ENCODE measurements at regions not wholly inside any gene's neighbourhood (a gene's known extent, or its start where the extent isn't known, plus 50 kb on each side); places are given as distances from the start of the nearest gene placed in this dataset.

DNA sequence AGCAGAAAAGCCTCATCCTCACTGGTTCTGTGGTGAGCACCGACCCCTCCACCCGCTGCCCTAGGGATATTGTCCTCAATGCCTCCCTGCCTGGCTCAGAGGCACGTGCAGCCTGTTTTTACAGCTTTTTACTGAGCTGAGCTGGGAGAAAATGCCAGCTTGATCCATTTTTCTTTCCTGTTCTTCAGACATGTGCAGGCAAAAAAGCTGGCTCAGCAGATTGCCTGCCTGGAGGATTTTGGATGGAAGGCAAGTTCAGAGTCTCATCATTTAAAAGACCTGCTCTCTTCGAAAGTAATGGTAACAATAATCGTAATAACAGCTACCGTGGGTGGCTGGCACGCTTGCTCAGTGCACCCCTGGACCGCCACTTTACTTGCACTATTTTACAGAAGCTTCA, 135.0 kb upstream of the SMIM23 start:
- DNase-seq (ENCODE audit: low spot score) = no peak

DNA sequence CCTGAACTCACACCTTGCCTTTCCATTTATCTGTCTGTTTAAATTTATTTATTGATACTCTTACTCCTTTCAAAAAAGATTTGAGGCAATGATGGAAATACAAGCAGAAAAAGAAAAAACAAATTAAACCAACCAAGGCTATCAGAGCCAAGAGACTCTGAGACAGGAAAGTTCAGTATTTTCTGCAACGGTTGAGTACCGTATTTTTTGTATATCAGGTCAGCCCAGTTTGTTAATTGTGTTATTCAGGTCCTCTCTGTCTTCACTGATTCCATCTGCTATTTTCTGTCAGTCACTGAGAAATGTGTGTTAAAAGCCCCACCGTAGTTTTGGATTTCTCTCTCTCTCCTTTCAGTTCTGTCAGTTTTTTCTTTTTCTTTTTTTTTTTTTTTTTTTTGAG, 134.5 kb upstream of the SMIM23 start:
- no peak for DNase-seq (ENCODE audit: low spot score)

DNA sequence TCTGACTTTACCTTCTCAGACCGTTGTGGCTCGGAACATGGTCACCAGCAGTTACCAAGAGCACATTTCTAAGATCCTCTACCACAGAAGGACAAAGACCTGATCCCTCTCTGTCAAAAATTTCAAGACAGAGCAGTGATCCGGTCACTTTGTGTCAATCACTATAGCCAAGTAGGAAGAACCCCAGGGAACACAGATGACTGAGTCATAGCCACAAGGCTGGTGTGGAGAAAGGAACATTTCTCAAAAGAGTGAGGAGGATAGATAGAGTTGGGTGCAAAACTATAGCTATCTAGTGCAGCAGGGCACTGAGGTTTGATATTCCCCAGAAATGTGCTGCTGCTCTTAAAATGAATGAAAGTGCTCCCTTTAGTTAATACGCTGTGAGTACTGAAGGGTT, 130.7 kb upstream of the SMIM23 start:
- no peak for DNase-seq (ENCODE audit: low spot score)

DNA sequence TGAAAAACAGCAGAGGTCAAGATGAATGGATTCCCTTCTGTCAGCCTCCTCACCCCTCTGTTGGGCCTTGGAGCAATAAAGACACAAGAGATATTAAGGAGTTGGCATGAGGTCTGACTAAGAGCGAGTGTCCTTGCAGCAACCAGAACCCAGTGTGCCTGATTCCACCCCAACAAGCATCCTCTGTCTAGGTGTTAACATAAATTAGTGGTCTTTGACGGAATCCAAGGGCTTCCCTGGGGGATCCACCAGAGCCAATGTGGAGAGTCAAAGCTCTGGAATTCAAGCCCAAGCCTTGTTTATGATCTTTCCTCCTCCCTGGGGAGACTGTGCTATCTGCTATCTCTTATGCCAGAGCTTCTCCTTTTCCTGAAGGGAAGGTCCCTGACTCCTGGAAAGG, 128.1 kb upstream of the SMIM23 start:
- no peak for DNase-seq (ENCODE audit: low spot score)

DNA sequence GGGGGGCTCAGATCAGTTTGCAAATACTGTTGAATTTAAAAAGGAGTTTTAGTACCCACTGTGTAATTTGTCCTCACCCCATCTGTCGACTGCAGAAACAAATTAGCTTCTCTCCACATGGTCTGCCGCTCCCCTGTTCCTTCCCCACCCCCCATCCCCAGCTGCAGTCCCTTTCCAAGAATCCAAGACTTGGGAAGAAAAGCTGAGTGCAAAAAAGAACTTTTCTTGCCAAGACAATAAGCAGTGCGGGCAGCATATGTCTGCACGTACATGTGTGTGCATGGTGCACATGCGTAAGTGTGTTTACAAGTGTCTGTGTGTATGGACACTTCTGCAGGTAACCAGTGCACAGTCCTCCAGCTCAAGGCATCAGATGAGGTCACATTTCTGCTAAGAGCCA, 125.7 kb upstream of the SMIM23 start:
- no peak for DNase-seq (ENCODE audit: low spot score)

DNA sequence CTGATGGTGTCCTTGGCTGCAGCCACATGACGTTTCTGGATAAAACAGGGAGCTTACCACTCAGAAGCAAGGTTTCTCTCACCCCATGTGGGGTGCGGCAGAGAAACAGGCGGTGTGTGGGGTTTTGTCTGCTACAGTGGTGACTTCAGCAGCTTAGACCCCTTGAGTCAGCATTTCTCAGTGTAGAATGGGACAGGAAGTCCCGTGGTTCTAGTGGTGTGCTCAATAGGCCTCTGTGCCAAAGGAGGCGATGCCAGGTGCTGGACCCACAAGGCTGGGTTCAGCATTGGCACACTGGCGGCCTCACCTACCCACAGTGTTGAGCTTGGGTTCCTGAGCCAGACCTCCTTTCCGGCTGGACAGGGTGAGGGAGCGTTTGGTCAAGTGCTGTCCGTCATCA, 125.2 kb upstream of the SMIM23 start:
- DNase-seq (ENCODE audit: low spot score) = no peak

DNA sequence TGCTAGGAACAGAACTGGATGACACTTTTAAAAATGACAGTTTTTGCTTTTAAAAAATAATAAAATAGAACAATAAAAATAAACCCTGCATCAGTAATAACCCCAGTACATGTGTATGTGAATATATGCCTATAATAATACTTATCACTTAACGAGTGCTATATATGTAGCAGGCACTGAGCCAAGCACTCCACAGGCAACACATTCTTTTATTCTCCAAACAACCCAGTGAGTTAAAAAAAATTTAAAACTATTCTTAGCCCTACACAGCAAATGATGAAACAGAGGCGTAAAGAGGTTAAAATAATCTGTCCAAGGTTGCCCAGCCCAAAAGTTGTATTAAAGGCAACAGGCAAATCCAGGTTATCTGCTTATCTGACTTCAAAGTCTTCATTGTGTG, 124.5 kb upstream of the SMIM23 start:
- no peak for DNase-seq (ENCODE audit: low spot score)

DNA sequence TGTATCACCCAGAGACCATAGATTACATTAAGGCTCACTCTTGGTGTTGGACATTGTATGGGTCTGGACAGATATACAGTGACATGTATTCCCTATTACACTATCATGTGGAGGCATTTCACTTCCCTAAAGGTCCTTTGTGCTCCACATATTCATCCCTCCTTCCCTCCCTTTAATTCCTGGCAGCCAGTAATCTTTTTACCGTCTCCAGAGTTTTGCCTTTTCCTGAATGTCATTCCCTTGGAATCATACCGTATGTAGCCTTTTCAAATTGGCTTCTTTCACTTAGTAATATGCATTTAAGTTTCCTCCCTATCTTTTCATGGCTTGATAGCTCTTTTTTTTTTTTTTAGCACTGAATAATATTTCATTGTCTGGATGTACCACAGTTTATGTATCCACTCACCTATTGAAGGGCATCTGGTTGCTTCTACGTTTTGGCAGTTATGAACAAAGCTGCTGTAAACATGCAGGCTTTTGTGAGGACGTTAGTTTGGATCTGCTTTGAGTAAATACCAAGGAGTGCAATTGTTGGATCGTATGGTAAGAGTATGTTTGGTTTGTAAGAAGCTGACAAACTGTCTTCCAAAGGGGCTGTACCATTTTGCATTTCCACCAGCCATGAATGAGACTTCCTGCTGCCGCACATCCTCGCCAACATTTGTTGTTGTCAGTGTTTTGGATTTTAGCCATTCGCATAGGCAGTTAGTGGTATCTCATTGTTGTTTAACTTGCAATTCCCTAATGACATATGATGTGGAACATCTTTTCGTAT, 122.1 kb upstream of the SMIM23 start:
- no peak for DNase-seq (ENCODE audit: low spot score)

DNA sequence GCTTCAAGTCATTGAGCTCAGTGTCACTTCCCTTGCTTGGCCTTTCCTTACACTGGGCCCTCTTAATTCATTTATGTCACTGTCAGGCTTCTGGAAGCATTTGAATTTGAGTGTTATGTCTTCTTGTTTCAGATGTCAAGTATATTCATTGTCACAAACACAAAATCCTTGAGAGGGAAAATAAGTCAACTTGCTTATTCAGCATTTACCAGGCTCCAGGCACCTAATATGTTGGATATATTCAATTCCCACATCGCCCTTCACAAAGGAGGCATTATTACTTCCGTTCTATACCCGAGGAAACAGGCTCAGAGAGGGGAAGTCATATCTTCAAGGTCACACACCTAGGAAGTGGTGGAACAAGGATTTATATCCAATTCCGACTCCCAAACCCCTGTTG, 121.1 kb upstream of the SMIM23 start:
- DNase-seq (ENCODE audit: low spot score) = no peak

DNA sequence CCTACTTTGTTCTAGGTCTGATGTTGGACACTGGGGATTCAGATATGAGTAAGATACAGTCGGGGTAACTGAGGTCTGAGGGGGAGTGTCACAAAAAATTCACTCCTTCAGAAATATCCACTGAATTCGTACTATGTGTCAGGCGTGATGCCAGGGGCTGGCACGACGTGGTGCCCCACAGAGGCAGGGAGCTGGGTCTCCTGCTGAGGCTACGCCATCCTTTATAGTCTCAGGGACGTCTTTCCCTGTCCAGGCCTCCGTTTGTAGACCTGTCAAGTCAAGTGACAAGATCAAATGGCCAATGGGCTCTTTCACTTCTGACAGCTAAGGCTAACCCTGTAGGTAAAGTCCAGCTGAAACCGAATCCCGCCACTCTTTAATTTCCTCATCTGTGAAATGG, 118.8 kb upstream of the SMIM23 start:
- DNase-seq (ENCODE audit: low spot score) = no peak

DNA sequence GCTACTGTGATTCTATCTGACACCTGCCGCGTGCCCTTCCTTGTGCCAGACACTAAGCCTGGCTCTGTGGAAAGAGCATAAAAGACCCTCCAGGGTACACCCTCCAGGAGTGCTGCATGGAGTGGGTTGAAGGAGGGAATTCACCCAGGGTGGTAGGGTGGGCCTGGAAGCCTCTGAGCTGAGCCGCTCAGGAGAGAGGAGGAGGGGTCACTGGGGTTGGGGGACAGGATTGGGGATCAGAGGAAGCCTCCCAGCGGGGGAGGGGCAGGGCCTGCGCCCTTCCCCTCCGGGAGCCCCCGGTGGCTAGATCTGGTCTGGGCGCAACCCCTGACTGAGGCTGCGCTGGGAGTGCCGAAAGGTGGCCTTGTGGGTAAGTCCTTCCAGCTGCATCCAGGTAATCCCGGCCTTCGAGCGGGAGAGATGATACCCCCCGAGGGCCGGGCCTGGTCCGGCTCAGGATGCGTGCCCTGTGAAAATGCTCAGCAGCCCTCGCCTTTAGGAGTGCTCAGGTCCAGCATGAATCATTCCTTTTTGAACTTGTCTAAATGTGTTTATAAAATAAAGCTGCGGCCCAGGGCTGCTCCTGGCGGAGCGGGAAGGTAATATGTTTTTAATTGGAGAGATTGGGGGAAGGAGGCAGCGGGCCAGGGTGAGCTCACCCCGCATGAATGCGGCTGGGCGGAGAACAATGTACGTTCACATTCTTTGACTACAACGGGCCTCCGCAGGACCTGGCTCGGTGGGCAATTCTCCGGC, 118.1 kb upstream of the SMIM23 start:
- no peak for DNase-seq (ENCODE audit: low spot score)

DNA sequence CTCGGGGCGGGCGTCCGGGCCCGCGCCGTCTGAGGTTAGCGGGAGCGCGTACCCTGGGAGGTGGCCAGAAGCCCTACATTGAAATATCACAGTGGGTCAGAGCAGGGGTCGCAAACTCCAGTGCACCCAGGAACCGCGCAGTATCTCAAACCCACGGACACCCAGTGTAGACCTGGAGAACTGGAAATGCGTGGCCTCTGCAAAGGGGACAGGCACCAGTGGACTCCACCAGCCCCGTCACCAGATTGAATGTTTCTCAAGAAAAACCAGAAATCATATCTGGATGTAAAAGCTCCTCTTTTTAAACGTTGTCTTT, 117.6 kb upstream of the SMIM23 start:
- no peak for DNase-seq (ENCODE audit: low spot score)

DNA sequence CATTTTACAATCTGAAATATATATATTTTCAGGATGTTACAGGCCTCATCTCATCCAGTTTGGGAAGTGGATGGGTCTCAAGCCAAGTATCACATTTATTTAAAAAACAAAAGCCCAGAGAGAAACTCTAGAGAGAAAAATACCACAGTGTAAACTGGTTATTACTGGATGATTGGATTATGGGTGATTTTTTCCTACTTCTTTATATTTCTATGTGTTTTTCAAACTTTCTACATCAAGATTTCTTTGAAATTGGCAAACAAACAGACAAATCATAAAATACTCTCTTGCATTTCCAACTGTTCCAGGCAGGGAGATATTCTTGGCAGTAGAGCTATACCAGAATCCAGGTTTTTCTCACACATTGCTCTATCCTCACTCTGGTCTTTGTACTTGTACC, 116.0 kb upstream of the SMIM23 start:
- no peak for DNase-seq (ENCODE audit: low spot score)

DNA sequence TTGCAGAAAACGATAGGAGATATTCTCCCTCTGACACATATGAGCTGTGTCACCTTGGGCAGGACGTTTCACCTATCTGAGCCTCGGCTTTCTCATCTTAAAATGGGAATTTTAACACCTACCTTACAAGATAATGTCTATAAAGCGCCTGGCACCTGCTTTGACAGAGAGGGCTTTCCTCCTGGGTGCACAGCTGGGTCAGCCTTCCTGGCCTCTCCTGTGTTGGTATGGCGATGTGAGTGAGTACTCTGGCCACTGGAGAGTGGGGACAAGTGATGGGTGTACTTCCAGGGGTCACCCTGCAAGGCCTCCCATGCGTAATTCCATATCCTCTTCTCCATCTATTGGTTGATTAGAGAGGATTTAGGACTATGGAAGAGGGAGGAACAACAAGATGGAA, 113.1 kb upstream of the SMIM23 start:
- DNase-seq (ENCODE audit: low spot score) = no peak

DNA sequence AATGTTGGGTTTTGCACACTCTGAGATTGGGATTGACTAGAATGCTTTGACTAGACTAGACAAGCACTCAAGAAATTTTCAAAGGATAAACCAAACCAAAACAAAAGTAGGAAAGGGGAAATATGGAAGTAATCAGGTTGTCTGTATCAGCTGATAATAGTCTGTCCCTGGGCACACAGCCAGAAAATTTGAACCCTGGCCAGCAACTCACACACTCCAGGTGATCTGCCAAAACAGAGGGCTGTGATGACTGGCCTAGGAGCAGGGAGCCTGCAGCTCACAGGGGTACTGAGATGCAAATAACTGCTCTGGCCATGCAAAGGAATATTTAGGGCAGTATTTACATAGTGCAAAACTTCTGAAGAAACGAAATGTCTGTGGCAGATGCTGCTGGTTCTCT, 112.3 kb upstream of the SMIM23 start:
- no peak for DNase-seq (ENCODE audit: low spot score)

DNA sequence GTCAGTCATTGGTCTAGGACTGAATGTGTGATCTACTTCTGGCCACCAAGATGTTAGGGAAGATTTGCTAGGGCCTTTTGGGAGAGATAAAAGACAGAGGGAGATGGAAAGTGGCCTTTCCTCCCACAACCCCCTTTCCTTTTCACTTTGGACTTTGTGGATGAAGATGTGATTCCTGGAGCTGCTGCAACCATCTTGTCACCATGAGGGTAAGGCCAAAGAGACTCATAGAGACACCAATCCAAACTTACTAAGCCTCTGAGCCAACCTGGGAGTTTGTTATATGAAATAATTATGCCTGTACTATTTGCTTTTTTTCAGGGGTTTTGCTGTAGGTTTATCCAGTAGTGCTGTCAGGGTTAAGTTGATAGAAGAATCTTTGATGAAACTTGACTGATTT, 111.8 kb upstream of the SMIM23 start:
- no peak for DNase-seq (ENCODE audit: low spot score)

DNA sequence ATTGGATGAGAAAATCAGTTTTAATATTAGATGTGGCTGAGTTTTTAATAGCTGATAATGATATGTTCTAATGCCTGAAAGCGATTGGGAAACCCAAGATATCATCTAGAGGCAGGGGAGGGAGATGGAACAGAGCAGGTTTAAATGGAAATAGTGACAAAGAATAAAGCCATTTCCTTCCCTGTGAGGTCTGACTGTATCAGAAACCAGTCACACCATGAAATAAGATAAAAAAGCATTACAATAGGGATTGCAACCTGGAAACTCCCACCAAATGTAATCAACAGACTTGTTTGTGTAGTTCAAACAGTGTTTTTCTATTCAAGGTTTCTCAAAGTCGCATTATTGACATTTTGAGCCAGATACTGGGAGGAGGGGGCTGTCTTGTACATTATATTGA, 110.1 kb upstream of the SMIM23 start:
- no peak for DNase-seq (ENCODE audit: low spot score)

DNA sequence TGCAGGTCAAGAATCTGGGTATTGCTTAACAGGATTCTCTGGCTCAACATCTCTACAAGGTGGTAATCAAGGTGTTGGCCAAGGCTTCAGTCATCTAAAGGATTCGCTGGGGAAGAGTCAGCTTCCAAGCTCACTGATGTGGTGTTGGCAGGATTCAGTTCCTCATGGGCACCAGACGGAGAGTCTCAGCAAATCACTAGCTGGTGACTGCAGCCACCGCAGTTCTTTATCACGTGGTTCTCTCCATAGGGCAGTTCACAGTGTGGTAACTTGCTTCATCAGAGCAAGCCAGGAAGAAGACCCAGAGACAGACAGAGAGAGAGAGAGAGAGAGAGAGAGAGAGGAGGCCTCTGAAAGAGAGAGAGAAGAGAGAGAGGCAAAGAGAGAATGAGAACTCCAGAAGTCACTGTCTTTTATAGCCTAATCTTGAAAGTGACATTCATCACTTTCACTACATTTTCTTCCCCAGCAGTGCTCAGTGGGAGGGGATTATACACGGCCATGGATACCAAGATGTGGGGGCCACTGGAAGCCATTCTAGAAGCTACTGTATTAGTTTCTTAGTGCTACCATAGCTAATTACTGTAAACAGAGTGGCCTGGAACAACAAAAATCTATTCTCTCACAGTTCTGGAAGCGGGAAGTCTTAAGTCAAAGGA, 109.2 kb upstream of the SMIM23 start:
- no peak for DNase-seq (ENCODE audit: low spot score)

DNA sequence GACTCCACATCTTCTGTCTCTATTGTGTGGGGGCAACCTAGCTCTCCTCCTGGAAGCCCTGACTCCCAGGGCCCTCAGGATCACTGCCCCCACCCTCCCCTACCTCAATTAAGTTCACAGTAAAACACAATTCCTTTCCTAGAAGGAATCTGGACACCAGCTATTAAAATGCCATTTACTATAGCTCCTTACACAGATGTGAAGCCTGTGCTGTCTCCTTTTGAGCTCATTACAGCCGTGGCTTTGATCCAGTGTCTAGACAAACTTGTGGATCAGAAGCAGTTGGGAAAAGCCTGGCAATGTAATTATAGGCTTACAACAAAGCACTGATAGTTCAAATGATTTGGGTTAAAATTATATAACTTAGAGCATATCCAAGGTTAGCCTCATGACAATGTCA, 107.0 kb upstream of the SMIM23 start:
- DNase-seq (ENCODE audit: low spot score) = no peak

DNA sequence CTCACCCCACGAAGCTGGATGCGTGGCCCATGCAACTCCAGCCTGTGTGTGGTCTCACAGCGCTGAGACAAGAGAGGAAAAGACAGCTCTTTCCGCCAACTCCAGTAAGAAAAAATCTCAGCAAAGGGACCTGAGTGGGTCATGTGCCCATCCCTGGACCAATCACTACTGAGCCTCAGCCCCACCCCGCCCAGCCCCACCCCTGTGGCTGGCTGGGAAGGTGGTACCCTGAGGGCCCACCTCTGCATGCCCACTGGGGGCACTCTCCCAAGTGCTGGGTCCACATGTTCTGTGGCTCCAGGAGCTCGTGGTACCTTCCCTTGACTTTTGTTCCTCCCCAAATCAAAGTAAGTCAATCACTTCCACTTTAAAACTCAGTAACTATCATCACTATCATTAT, 105.1 kb upstream of the SMIM23 start:
- DNase-seq (ENCODE audit: low spot score) = no peak

DNA sequence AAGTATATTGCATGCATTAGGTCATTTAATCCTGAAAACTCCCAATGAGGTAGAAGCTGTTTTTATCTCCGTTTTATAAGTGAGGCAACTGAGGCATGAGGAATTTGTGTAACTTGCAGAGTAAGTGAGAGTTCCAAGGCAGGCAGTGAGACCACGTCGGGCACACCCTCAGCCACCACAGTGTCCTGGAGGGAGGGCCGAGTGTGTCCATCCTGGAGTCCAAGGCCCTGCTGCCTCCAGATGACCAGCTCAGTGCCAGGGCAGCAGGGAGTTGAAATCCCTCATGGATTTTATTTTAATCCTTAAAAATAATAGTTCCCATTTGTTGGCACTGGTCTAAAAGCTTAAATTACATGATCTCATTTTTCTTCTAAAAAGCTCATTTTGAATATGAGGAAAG, 104.6 kb upstream of the SMIM23 start:
- no peak for DNase-seq (ENCODE audit: low spot score)

DNA sequence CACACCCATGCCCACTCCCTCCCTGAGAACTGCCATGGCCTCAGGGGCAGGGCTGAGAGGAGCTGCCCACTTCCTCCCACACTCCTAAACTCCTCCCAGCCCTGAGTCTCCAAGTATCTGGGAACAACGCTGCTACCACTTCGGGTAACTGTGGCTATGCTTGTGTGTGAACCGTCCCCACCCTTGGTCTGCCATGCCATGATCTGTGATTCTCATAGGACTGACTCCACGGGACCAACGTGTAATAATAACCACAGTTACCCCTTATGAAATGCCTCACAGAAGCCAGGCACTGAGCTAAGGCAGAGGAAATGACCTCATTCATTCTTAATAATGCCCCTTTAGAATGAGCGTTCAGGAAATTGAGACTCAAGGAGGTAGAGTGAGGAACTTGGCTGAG, 103.9 kb upstream of the SMIM23 start:
- DNase-seq (ENCODE audit: low spot score) = peak; percentile 55

DNA sequence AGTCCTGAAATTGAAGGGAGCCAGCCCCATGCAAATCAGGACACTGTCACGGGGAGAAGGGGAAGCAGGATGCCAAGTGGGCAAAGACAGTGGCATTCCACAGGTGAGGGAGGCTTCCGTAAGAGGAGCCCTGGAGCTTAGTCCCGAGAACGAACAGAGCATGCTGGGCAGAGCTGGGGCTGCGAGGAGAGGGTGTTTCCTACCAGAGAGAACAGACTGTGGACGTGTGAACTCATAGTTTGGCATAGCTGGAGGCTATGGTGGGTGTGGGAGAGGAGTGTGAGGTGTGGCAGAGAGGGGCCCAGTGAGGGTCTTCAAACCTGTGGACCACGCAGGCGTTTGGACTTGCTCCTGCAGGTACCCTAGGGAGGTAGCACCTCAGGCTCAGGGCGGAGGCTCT, 102.8 kb upstream of the SMIM23 start:
- no peak for DNase-seq (ENCODE audit: low spot score)

DNA sequence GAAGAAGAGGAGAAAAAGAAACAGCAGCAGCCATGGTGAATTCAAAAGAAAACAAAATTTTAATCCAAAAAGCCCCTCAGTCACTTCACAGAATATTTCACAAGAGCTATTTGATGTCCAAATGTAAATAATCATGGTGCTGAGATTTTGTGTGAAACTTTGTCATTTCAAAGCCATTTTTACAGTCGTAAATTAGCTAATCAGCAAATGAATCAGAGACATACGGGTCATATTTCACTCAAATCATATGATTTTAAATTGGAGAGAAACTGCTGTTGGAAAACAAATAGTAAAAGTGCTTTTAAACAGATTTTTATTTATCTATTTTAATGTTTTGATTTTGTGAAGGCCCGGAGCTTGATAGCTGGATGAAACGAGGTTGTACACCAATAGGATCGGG, 101.4 kb upstream of the SMIM23 start:
- no peak for DNase-seq (ENCODE audit: low spot score)
